Astrocyte (in vitro differentiated cells and primary cell): ENCODE measurements at regions not wholly inside any gene's neighbourhood (a gene's known extent, or its start where the extent isn't known, plus 50 kb on each side); places are given as distances from the start of the nearest gene placed in this dataset.

Experiments used
- DNase-seq: peaks from one replicate; pipeline ENCODE4 v3.0.0-alpha.2; 2010; ENCODE audit warnings: low read depth
- FAIRE-seq: peaks from 2 replicates; lab custom pipeline; 2011; peaks lifted over from hg19 to GRCh38; lab: Jason Lieb, UNC
- H2AFZ ChIP-seq: 2 replicates; pipeline ENCODE4 v1.6.0; 2012; ENCODE audit warnings: low read depth, low read length, inconsistent platforms
- H3K27ac ChIP-seq: 2 replicates; pipeline ENCODE4 v1.5.1; 2011; ENCODE audit warnings: low read depth, low read length, inconsistent platforms
- H3K27me3 ChIP-seq: 2 replicates; pipeline ENCODE4 v1.6.0; 2011; ENCODE audit warnings: low read length, inconsistent platforms; ENCODE audit not compliant: insufficient read depth
- H3K36me3 ChIP-seq: 2 replicates; pipeline ENCODE4 v1.5.1; 2011; ENCODE audit warnings: low read length, inconsistent platforms; ENCODE audit not compliant: insufficient read depth
- H3K4me1 ChIP-seq: 2 replicates; pipeline ENCODE4 v1.5.1; 2011; ENCODE audit warnings: low read length, inconsistent platforms; ENCODE audit not compliant: insufficient read depth
- H3K4me2 ChIP-seq: 2 replicates; pipeline ENCODE4 v1.6.0; 2012; ENCODE audit warnings: low read length, inconsistent platforms
- H3K4me3 ChIP-seq: 2 replicates; pipeline ENCODE4 v1.5.1; 2011; ENCODE audit warnings: low read depth, mild to moderate bottlenecking, low read length, inconsistent platforms; ENCODE audit not compliant: insufficient read depth
- H3K79me2 ChIP-seq: 2 replicates; pipeline ENCODE4 v1.6.0; 2012; ENCODE audit warnings: mild to moderate bottlenecking, low read length, inconsistent platforms; ENCODE audit not compliant: insufficient read depth
- H3K9ac ChIP-seq: 2 replicates; pipeline ENCODE4 v1.6.0; 2012; ENCODE audit warnings: mild to moderate bottlenecking, low read length, inconsistent platforms
- H3K9me3 ChIP-seq: 2 replicates; pipeline ENCODE4 v1.5.1; 2012; ENCODE audit warnings: low read depth, mild to moderate bottlenecking, low read length, inconsistent platforms; ENCODE audit not compliant: insufficient read depth
- H4K20me1 ChIP-seq: 2 replicates; pipeline ENCODE4 v1.6.0; 2012; ENCODE audit warnings: low read length, inconsistent platforms; ENCODE audit not compliant: insufficient read depth
- H3K27ac Mint-ChIP-seq: one replicate; pipeline ENCODE4 v1.8.0; 2021; ENCODE audit warnings: mild to moderate bottlenecking, mixed read lengths; ENCODE audit not compliant: unreplicated experiment
- H3K27me3 Mint-ChIP-seq: one replicate; pipeline ENCODE4 v1.8.0; 2021; ENCODE audit warnings: low read depth, mixed read lengths; ENCODE audit not compliant: unreplicated experiment
- H3K36me3 Mint-ChIP-seq: one replicate; pipeline ENCODE4 v1.8.0; 2021; ENCODE audit warnings: low read depth, mixed read lengths; ENCODE audit not compliant: unreplicated experiment
- H3K4me1 Mint-ChIP-seq: one replicate; pipeline ENCODE4 v1.8.0; 2021; ENCODE audit warnings: low read depth, mixed read lengths; ENCODE audit not compliant: unreplicated experiment
- H3K4me3 Mint-ChIP-seq: one replicate; pipeline ENCODE4 v1.8.0; 2021; ENCODE audit warnings: mild to moderate bottlenecking, moderate library complexity, mixed read lengths; ENCODE audit not compliant: unreplicated experiment
- H3K9me3 Mint-ChIP-seq: one replicate; pipeline ENCODE4 v1.8.0; 2021; ENCODE audit warnings: mild to moderate bottlenecking, mixed read lengths; ENCODE audit not compliant: unreplicated experiment
- CTCF ChIP-seq: IDR thresholded peaks from 2 replicates; pipeline ENCODE4 v1.5.1; 2011; ENCODE audit warnings: low read depth, mild to moderate bottlenecking, inconsistent platforms, low read length, moderate library complexity; ENCODE audit not compliant: insufficient read depth
- EZH2 ChIP-seq: IDR thresholded peaks from 2 replicates; pipeline ENCODE4 v1.6.1; 2012; ENCODE audit warnings: mild to moderate bottlenecking, low read length, inconsistent platforms; ENCODE audit not compliant: insufficient read depth

- H3K4me2 ChIP-seq = no peak overlapping the region
- H3K4me1 Mint-ChIP-seq = no peaks in the 10 kb centered on the region
- no peaks in the 10 kb centered on the region for H3K79me2 ChIP-seq
- no peaks in the 10 kb centered on the region for H3K36me3 ChIP-seq
- H3K4me1 ChIP-seq = no peaks in the 10 kb centered on the region
- no peak overlapping the region for H3K27ac Mint-ChIP-seq
- peaks cover 5% of the 10 kb centered on the region for H3K9me3 ChIP-seq
- H3K36me3 Mint-ChIP-seq = peaks cover 2% of the 10 kb centered on the region
- no peak overlapping the region for H3K4me3 Mint-ChIP-seq
- H4K20me1 ChIP-seq = no peaks in the 10 kb centered on the region
- H3K27me3 ChIP-seq = peaks cover 17% of the 10 kb centered on the region
- peaks cover 18% of the 10 kb centered on the region for H3K27me3 Mint-ChIP-seq
- no peak for DNase-seq
- FAIRE-seq = no peak
- no peak overlapping the region for H3K9ac ChIP-seq
- H3K27ac ChIP-seq = no peak overlapping the region
- TF ChIP-seq EZH2 = no peak
- H3K9me3 Mint-ChIP-seq = peaks cover 5% of the 10 kb centered on the region
- H3K4me3 ChIP-seq = no peak overlapping the region
- H2AFZ ChIP-seq = no peak overlapping the region
Observed at GRCh38 chr6:44529146-44529905, 141.8 kb downstream of the CDC5L start.

- peaks cover 2% of the 10 kb centered on the region for H3K4me1 Mint-ChIP-seq
- DNase-seq (no peak), FAIRE-seq (no peak)
- H3K4me1 ChIP-seq = no peaks in the 10 kb centered on the region
- peaks cover 17% of the 10 kb centered on the region for H3K27me3 ChIP-seq
- H3K27ac ChIP-seq = no peak overlapping the region
- no peak overlapping the region for H3K4me3 ChIP-seq
- no peak overlapping the region for H3K27ac Mint-ChIP-seq
- H3K27me3 Mint-ChIP-seq = peaks cover 16% of the 10 kb centered on the region
- no peaks in the 10 kb centered on the region for H3K36me3 ChIP-seq
- peaks cover 3% of the 10 kb centered on the region for H3K9me3 Mint-ChIP-seq
- H4K20me1 ChIP-seq = no peaks in the 10 kb centered on the region
- no peak overlapping the region for H3K4me2 ChIP-seq
- H2AFZ ChIP-seq = no peak overlapping the region
- H3K9ac ChIP-seq = no peak overlapping the region
- TF ChIP-seq EZH2 = no peak
- no peak for TF ChIP-seq CTCF
- no peak overlapping the region for H3K4me3 Mint-ChIP-seq
- H3K79me2 ChIP-seq = no peaks in the 10 kb centered on the region
- H3K9me3 ChIP-seq = no peaks in the 10 kb centered on the region
- H3K36me3 Mint-ChIP-seq = peaks cover 2% of the 10 kb centered on the region
Observed at GRCh38 chr6:44530209-44530909, 142.9 kb downstream of the CDC5L start.

- H3K36me3 Mint-ChIP-seq = peaks cover 2% of the 10 kb centered on the region
- Histone ChIP-seq H2AFZ (no peak overlapping the region), H3K9me3 (no peaks in the 10 kb centered on the region), H3K4me2 (no peak overlapping the region), H3K9ac (no peak overlapping the region), H3K36me3 (no peaks in the 10 kb centered on the region), H3K4me3 (no peak overlapping the region), H3K4me1 (no peaks in the 10 kb centered on the region), H3K27ac (no peak overlapping the region), H3K79me2 (no peaks in the 10 kb centered on the region), H3K27me3 (peaks cover 17% of the 10 kb centered on the region), H4K20me1 (no peaks in the 10 kb centered on the region)
- DNase-seq (no peak), FAIRE-seq (no peak)
- H3K27me3 Mint-ChIP-seq = peaks cover 16% of the 10 kb centered on the region
- peaks cover 2% of the 10 kb centered on the region for H3K4me1 Mint-ChIP-seq
- no peak overlapping the region for H3K27ac Mint-ChIP-seq
- H3K4me3 Mint-ChIP-seq = no peak overlapping the region
- TF ChIP-seq EZH2 = no peak
- TF ChIP-seq CTCF = no peak
- peaks cover 2% of the 10 kb centered on the region for H3K9me3 Mint-ChIP-seq
Observed at GRCh38 chr6:44530910-44531234, 143.4 kb downstream of the CDC5L start.
